ENCODE measurements at regions not wholly inside any gene's neighbourhood (a gene's known extent, or its start where the extent isn't known, plus 50 kb on each side); places are given as distances from the start of the nearest gene placed in this dataset.

DNA sequence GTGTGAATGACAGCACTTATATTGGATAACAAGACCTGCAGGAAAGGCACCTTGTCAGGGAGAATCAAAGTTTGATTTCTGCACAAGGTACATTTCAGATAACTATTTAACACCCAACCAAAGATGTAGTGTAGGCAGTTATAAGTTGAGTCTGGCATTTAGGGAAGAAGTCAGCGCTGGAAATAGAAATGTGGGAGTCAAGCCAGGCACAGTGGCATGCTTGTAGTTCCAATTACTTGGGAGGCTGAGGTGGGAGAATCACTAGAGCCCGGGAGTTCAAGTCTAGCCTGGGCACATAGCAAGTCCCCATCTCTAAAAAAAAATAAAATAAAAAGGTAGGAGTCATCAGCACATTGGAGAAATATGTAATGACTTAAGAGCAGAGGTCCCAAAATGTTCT, 295.1 kb downstream of the ZNF674 start:
- H3K4me3 ChIP-seq (ENCODE audit: low read depth, low read length), result no peak overlapping the region
- TF ChIP-seq, protein P1, sequence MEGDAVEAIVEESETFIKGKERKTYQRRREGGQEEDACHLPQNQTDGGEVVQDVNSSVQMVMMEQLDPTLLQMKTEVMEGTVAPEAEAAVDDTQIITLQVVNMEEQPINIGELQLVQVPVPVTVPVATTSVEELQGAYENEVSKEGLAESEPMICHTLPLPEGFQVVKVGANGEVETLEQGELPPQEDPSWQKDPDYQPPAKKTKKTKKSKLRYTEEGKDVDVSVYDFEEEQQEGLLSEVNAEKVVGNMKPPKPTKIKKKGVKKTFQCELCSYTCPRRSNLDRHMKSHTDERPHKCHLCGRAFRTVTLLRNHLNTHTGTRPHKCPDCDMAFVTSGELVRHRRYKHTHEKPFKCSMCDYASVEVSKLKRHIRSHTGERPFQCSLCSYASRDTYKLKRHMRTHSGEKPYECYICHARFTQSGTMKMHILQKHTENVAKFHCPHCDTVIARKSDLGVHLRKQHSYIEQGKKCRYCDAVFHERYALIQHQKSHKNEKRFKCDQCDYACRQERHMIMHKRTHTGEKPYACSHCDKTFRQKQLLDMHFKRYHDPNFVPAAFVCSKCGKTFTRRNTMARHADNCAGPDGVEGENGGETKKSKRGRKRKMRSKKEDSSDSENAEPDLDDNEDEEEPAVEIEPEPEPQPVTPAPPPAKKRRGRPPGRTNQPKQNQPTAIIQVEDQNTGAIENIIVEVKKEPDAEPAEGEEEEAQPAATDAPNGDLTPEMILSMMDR (IDR thresholded peaks at IDR 0.05; ENCODE audit: insufficient read depth, low read depth, low read length, missing control alignments), result no peak
- DNase-seq (ENCODE audit: low read depth), result no peak

DNA sequence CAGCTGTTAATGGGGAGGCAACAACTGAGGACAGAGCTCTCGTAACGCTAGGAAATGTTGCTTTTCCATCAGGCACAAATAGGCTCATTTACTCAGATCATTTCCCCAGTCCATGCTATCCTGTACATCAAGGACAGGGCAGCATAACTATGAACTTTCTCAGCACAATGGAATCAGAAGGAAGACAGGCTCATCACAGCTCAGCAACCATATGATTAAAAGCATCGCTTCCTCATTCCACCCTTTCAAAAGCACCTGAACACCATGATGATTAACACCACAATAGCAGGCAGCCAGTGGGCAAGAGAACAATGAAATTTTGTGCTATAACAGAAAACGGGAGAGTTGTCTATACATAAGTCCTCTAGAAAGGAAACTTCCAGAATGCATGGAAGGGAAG, 297.8 kb downstream of the ZNF674 start:
- TF ChIP-seq, protein P1 (IDR thresholded peaks at IDR 0.05; ENCODE audit: insufficient read depth, low read depth, low read length, missing control alignments), result no peak
- H3K4me3 ChIP-seq (ENCODE audit: low read depth, low read length), result no peak overlapping the region
- DNase-seq (ENCODE audit: low read depth), result no peak

DNA sequence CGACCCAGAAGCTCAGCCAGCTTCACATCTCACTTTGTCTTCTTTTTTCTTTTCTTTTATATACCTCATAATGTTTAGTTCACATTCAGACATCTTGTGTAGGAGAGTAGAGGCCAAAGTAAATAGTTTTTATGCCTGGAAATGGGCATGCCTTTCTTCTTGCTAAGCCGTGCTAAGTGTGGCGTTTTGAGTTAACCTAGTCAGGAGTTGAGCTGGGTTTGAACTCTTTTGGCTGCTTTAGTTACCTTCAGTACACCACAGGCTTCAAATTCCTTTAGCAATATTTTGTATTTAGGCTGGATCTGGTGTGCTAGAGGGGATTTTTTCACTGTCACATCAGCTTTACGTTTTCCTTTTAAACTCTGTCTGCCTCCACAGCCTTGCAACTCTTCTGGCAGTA, 300.8 kb downstream of the ZNF674 start:
- no peak for DNase-seq (ENCODE audit: low read depth)
- TF ChIP-seq, protein P1 (IDR thresholded peaks at IDR 0.05; ENCODE audit: insufficient read depth, low read depth, low read length, missing control alignments), result no peak
- H3K4me3 ChIP-seq (ENCODE audit: low read depth, low read length), result no peak overlapping the region

DNA sequence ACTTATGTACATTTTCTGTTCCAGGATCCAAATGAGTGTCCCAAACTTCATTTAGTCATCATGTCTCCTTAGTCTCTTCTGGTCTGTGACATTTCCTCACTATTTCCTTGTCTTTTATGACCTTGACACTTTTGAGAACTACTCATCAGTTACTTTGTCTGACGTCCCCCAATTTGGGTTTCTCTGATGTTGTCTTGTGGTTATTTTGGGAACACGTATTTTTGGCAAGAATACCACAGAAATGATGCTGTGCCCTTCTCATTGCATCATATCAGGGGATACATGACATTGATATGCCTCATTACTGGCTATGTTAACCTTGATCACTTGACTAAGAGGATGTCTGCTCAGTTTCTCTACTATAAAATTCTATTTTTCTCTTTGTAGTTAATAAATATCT, 308.8 kb downstream of the ZNF674 start:
- H3K4me3 ChIP-seq (ENCODE audit: low read depth, low read length), result no peak overlapping the region
- TF ChIP-seq, protein P1 (IDR thresholded peaks at IDR 0.05; ENCODE audit: insufficient read depth, low read depth, low read length, missing control alignments), result no peak
- DNase-seq (ENCODE audit: low read depth), result no peak

DNA sequence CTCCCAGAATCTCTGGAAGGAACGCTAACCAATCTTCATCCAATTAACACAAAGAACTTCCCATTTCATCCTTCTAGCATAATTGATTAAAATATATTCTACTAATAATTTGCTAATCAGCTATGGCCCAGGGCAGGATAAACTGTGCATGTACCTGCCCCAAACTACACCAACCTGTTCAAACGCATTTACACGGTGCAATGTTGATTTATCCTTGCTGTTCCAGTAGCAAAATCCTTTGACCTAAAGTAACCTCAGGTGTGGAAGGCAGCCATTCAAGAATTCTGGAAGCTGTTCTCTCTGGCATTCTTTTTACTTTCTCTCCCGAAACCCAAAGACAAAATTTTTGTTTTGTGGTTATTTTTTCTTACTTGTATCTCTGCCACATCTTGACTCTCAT, 309.4 kb downstream of the ZNF674 start:
- DNase-seq (ENCODE audit: low read depth), result no peak
- TF ChIP-seq, protein P1 (IDR thresholded peaks at IDR 0.05; ENCODE audit: insufficient read depth, low read depth, low read length, missing control alignments), result no peak
- no peak overlapping the region for H3K4me3 ChIP-seq (ENCODE audit: low read depth, low read length)

DNA sequence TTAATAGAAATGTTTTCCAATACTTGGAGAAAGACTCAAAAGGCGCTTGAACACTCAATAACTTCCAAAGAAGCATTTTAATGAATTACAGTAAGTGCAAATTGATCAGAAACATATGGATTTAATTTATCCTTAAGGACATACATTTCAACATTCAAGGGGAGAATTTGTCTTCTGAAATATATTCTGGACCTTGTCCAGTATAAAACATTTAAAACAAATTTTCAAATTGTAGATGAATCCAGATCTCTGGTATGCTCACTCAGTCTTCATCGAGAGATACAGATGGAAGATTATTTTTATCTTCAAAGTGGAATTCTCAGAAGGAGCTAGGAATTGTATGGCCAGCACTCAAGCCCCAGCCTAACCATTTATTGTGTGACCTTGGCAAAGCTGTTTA, 310.4 kb downstream of the ZNF674 start:
- no peak for DNase-seq (ENCODE audit: low read depth)
- H3K4me3 ChIP-seq (ENCODE audit: low read depth, low read length), result no peak overlapping the region
- TF ChIP-seq, protein P1 (IDR thresholded peaks at IDR 0.05; ENCODE audit: insufficient read depth, low read depth, low read length, missing control alignments), result no peak

DNA sequence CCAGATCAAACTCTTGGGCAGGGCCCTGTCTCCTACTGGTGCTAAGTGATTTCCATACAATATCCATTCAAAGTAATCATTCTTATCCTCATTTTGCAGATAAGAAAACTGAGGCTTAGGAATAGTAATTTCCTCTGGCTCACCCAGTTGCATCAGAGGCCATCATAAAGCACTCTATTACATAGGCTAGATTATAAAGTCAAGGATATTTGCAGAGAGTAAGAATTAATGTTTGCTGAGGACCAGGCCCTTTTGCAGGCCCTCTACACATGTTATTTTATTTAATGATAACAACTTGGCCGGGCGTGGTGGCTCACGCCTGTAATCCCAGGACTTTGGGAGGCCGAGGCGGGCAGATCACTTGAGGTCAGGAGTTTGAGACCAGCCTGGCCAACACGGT, 316.8 kb downstream of the ZNF674 start:
- no peak overlapping the region for H3K4me3 ChIP-seq (ENCODE audit: low read depth, low read length)
- no peak for DNase-seq (ENCODE audit: low read depth)
- TF ChIP-seq, protein P1 (IDR thresholded peaks at IDR 0.05; ENCODE audit: insufficient read depth, low read depth, low read length, missing control alignments), result no peak
